WI38 (cell line): ENCODE measurements at regions not wholly inside any gene's neighbourhood (a gene's known extent, or its start where the extent isn't known, plus 50 kb on each side); places are given as distances from the start of the nearest gene placed in this dataset.
"Not testable (repeated sequence)": the region's sequence is repeated elsewhere in the genome, so short reads cannot be mapped to it uniquely, and the experiment has no call there.

Experiments
- H3K4me3 ChIP-seq: 2 replicates; pipeline ENCODE4 v1.5.1; 2011; ENCODE audit warnings: low read depth, mild to moderate bottlenecking, control low read depth, low read length
- CTCF ChIP-seq: IDR thresholded peaks from 2 replicates; pipeline ENCODE4 v1.5.1; 2012; ENCODE audit warnings: low read depth, mild to moderate bottlenecking, control low read depth, low read length

DNA sequence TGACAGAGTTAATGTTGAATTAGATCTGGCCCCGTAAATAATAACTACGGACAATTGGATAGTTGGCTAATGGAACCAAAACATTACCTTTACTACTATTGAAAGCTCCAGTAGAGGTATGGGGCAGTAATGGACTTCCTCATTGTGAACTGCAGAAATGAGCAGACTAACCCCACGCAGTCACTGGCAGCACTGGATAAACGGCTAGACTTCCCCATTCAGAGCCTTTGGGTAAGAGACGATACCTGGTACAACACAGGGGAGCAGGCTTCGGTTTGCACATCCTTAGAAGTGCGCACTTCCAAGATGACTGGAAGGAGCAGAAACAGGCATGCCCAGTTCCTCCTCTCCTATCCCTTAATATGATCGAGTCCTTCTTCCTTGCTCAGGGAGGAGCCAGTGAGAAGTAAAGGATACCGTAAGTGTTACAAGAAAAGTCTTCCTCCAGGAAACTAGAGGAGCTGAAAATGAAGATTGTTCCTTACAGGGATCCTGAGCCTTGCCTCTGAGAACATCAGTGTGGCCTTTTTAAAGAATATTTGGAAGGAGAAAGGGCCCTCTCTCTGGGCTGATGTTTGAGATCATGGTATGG is 100.5 kb upstream of the NECTIN3 start:
- no peak overlapping the region for H3K4me3 ChIP-seq
- TF ChIP-seq CTCF, result no peak

DNA sequence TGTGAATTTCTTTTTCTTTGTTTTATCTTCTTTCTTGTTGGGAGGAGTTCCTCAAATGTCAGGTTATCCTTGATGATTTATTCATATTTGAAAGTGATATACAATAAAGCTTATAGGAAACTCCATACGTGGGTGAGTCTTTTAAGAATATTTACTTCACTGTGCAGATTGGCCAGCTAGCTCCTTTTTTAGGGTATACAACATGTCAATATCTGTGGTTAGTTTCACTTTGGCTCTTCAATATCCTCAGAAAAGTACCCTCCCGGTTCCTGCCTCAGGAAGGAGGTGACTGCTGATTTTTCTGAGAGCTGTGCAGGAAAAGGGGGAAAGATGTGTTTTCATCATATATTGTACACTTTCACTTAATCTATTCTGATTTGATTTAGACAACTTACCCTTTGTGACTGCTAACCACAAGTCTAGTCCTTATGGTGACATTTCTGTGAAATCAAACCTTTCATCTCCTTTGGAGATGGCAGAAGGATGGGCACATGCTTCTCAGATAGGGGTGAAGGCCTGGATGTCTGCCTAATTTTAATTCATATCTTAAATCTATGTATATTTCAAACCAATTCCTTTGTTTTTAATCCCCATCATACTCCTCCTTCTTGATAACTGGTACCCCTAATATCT is 98.2 kb upstream of the NECTIN3 start:
- no peak for TF ChIP-seq CTCF
- no peak overlapping the region for H3K4me3 ChIP-seq

DNA sequence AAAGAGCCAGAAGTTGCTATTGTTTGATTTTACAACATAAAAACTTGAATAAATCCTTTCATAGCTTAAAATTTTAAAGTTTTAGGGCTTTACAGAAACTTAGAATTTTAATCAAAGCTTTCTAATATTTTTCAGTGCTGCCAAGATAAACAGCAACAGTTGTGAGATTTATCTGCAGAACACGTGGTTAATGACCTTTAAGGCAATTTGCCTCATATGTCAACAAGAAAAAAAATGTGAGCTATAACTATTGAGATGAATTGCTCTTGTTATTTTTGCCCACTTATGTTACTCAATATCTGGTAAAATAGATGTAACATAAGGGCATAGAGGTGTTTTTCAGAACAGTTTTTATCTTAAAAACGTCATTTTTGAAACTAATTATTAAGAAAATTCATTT is 96.7 kb upstream of the NECTIN3 start:
- TF ChIP-seq CTCF, result no peak
- H3K4me3 ChIP-seq, result no peak overlapping the region

- TF ChIP-seq CTCF, result no peak
- H3K4me3 ChIP-seq, result no peak overlapping the region
Observed at GRCh38 chr3:110984456-110985250, 87.0 kb upstream of the NECTIN3 start.

DNA sequence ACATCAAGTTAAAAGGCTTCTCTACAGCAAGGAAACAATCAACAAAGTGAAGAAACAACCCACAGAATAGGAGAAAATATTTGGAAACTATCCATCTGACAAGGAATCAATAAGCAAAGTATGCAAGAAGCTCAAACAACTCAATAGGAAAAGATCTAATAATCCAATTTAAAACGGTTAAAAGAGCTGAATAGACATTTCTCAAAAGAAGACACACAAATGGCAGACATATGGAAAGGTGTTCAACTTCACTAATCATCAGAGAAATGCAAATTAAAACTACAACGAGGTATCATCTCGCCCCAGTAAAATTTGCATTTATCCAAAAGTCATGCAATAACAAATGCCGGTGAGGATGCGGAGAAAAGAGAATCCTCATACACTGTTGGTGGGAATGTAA is 82.2 kb upstream of the NECTIN3 start:
- H3K4me3 ChIP-seq, result no peak overlapping the region
- TF ChIP-seq CTCF, result no peak

DNA sequence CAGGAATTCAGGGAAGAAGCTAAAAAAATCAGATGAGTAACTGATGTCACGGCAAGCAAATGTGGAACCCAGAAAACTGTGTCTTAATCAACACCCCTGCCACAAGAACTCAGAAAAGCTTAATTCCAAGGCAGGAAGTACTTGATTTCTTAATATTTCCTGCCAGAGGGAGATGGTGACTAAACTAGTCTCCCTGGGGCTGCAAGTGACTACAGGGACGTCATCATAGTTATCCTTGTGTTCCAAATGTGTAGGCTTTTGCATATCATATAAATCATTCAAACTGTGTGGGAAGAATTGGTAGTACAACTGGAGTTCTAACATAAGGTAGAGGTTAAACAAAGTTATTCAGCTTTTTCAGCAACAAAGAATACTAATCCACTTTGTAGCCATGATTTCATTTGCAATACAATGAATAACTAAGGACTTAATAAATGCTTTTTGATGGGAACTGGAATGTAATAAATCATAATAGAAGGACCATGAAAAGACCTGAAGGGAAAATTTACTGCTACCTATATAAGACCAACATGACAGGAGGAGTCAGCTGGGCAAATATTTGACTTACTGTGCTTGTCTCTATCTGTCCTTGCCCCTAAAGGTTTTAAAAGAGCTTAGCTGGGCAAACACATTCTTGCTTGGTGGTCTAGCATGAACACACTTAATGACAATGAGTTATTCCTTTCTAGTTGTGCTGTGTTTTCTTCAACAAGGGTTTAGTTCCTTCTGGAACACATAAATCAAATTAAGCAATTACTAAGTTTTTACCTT is 76.0 kb upstream of the NECTIN3 start:
- H3K4me3 ChIP-seq, result no peak overlapping the region
- no peak for TF ChIP-seq CTCF

GRCh38 chr3:110998766-110999165 is 72.8 kb upstream of the NECTIN3 start:
- H3K4me3 ChIP-seq, result not testable (repeated sequence)

DNA sequence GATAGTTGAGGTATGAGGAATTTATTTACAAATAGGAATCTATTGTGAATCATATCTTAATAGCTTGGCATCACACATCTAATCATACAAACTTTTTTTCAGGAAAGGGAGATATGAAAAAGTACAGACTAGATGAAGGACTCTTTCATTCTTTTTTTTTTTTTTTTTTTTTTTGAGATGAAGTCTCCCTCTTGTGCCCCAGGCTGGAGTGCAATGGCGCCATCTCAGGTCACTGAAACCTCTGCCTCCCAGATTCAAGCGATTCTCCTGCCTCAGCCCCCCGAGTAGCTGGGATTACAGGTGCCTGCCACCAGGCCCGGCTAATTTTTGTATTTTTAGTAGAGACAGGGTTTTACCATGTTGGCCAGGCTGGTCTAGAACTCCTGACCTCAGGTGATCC is 65.1 kb upstream of the NECTIN3 start:
- not testable (repeated sequence) for H3K4me3 ChIP-seq
